ENCODE measurements at regions not wholly inside any gene's neighbourhood (a gene's known extent, or its start where the extent isn't known, plus 50 kb on each side); places are given as distances from the start of the nearest gene placed in this dataset.

DNA sequence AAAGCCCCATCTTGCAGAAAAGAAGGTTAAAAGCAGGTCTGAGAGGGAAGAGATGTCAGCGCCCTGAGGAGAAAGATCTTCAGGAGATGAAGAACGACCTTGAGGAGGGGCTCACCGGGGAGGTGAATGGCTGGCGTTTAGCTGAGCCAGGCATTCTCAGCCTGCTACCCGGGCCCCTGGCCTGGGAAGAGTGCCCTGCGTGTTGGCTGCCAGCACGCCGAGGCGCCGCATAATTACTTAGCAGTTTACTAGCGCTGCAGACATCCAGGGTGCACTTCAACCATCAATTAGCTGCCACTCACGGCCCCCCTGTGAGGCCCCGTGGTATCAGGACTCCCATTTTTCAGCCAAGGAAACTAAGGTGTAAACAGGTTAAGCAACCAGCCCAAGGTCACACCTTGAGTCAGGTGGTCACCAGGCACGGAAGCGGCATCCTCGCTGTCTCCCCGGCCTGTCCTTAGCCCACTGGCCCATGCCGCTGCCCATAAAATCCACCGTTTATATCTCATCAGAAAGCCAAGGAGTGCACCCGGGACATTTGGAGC lies 551.9 kb downstream of the BNC2 start:
- H4K20me1 ChIP-seq (replicated peaks; ENCODE audit: control insufficient read depth, insufficient read depth, low read length) = no peaks in the 10 kb centered on the region
- 2% methylated on average over 15 of the region's 20 CpGs for WGBS (ENCODE audit: insufficient coverage, low coverage, missing lambda C conversion rate)
- no peaks in the 10 kb centered on the region for H3K36me3 ChIP-seq (ENCODE audit: control insufficient read depth, insufficient read depth, low read length)
- H2AFZ ChIP-seq (ENCODE audit: low read depth, low read length) = no peak overlapping the region
- TF ChIP-seq SIN3A (IDR thresholded peaks at IDR 0.05; ENCODE audit: borderline replicate concordance in 2 of 2, control insufficient read depth in 1 of 2, low read depth in 2 of 2, low read length in 2 of 2) (no peak), TEAD1 (CRISPR knock-in tag; IDR thresholded peaks at IDR 0.05) (no peak), ZBTB8A (IDR thresholded peaks at IDR 0.05; ENCODE audit: partially characterized antibody) (no peak), GABPB2 (CRISPR knock-in tag; conservative IDR thresholded peaks at IDR 0.05) (no peak), ZSCAN32 (CRISPR knock-in tag; IDR thresholded peaks at IDR 0.05) (no peak), SOX6 (IDR thresholded peaks at IDR 0.05) (no peak), MEIS2 (IDR thresholded peaks at IDR 0.05; ENCODE audit: partially characterized antibody) (no peak), RAD21 (CRISPR knock-in tag; conservative IDR thresholded peaks at IDR 0.05 in 1 of 2, IDR thresholded peaks at IDR 0.05 in 1 of 2) (no peak)
- TF ChIP-seq, protein P1, sequence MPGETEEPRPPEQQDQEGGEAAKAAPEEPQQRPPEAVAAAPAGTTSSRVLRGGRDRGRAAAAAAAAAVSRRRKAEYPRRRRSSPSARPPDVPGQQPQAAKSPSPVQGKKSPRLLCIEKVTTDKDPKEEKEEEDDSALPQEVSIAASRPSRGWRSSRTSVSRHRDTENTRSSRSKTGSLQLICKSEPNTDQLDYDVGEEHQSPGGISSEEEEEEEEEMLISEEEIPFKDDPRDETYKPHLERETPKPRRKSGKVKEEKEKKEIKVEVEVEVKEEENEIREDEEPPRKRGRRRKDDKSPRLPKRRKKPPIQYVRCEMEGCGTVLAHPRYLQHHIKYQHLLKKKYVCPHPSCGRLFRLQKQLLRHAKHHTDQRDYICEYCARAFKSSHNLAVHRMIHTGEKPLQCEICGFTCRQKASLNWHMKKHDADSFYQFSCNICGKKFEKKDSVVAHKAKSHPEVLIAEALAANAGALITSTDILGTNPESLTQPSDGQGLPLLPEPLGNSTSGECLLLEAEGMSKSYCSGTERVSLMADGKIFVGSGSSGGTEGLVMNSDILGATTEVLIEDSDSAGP (CRISPR knock-in tag; IDR thresholded peaks at IDR 0.05) = no peak
- TF ChIP-seq, protein P2, sequence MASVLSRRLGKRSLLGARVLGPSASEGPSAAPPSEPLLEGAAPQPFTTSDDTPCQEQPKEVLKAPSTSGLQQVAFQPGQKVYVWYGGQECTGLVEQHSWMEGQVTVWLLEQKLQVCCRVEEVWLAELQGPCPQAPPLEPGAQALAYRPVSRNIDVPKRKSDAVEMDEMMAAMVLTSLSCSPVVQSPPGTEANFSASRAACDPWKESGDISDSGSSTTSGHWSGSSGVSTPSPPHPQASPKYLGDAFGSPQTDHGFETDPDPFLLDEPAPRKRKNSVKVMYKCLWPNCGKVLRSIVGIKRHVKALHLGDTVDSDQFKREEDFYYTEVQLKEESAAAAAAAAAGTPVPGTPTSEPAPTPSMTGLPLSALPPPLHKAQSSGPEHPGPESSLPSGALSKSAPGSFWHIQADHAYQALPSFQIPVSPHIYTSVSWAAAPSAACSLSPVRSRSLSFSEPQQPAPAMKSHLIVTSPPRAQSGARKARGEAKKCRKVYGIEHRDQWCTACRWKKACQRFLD (CRISPR knock-in tag; IDR thresholded peaks at IDR 0.05) = no peak
- POLR2A ChIA-PET = no interaction called here
- no peaks in the 10 kb centered on the region for H3K9me1 ChIP-seq (ENCODE audit: control insufficient read depth, insufficient read depth, low read length)
- no peak overlapping the region for H3K4me3 ChIP-seq
- no peaks in the 10 kb centered on the region for H3K27me3 ChIP-seq (ENCODE audit: control insufficient read depth in 2 of 2, insufficient read depth in 2 of 2, low read length in 2 of 2)
- BruUV-seq (replicated peaks) = no TSS peak
- no peaks in the 10 kb centered on the region for H3K9me3 ChIP-seq (replicated peaks; ENCODE audit: control insufficient read depth, insufficient read depth, low read depth, low read length)
- DNase-seq (ENCODE audit: extremely low read depth in 1 of 4, low spot score in 3 of 4) = no peak
- no peaks in the 10 kb centered on the region for H3K79me2 ChIP-seq (ENCODE audit: control insufficient read depth, insufficient read depth, low read length)
- CTCF ChIA-PET (ENCODE audit: low intra/inter-chr PET ratio) = no interaction called here
- no peaks in the 10 kb centered on the region for H3K4me1 ChIP-seq (replicated peaks in 1 of 2; ENCODE audit: control insufficient read depth in 2 of 2, insufficient read depth in 2 of 2, low read length in 2 of 2)
- no peak overlapping the region for H3K4me2 ChIP-seq (ENCODE audit: insufficient read depth, low read length)
- ATAC-seq = no peak
- no peak overlapping the region for H3K27ac ChIP-seq (ENCODE audit: extremely low read depth, low read depth, low read length)
- in situ Hi-C loops (cut with MboI) = no loop called here
- intact Hi-C loops (cut with micrococcal nuclease) = no loop called here
- FAIRE-seq = no peak
- H3K9ac ChIP-seq (ENCODE audit: insufficient read depth in 1 of 2, low read depth in 2 of 2, low read length in 2 of 2) = no peak overlapping the region

Data from K562 (cell line).